Stimulated activated CD4-positive, alpha-beta T cell treated with anti-CD3 and anti-CD28 coated beads, TNF-alpha, amount 100 ng/mL, for 1 hour (primary cell): ENCODE measurements at regions not wholly inside any gene's neighbourhood (a gene's known extent, or its start where the extent isn't known, plus 50 kb on each side); places are given as distances from the start of the nearest gene placed in this dataset.

ENCODE experiments used
- DNase-seq, 3 donors: peaks; one replicate each; pipeline ENCODE4 v3.0.0-alpha.2; 2020; ENCODE audit warnings: low read depth in 3 of 3, low spot score in 1 of 3

DNA sequence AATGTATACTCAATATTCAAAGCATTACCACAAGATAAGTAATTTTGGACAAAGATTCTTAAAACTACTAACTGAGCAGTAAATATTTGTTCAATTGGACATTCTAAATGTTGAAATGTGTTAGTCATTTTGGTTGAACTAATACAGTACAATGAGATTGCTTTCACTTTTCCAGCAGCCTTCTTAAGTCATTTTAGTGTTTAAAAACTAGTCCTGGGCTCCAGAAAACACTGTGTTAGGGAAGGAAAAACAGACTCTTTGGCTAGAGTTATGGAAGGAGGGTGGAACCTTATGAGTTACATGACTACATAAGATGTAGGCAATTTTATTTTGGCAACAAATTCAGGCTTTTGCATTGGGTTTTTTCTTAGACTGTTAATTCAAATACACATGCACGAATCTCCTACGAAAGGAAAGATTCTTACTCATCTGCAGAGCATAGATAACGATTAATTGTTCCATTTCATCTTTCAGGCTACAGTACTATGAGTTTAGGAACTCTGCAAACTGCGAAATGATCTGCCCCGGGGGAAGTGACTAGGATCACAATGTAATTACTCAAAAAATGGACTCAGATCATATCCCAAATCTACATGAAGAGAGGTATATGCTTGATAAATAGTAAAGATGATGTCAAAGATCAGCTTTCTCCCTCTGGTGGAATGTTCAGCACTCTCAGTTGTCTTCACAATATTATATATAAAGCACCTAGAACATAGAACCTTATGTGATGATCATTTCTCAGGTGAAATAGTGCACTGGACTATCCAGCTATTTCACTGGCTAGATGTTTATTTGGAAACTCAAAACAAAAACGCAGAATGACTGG lies 492.8 kb upstream of the MDFIC2 start:
- DNase-seq = no peak

DNA sequence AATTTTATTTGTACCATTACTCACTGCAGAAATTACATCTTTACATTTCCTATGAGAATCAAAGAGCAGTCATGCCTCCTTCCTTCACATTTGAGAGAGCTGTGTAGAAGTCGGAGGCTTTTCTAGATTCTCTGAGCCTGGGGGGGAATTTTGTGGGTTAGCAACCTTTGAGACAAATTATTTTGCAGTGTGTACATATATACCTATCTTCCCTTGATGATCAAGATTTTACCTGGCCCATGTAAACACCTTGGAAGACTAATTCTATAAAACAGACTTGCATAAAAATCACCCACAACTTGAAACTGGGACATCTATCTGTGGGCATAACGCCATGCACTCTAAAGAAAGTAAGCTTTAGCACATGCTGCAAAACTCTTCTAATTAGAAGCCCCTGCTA lies 491.5 kb upstream of the MDFIC2 start:
- DNase-seq = no peak

DNA sequence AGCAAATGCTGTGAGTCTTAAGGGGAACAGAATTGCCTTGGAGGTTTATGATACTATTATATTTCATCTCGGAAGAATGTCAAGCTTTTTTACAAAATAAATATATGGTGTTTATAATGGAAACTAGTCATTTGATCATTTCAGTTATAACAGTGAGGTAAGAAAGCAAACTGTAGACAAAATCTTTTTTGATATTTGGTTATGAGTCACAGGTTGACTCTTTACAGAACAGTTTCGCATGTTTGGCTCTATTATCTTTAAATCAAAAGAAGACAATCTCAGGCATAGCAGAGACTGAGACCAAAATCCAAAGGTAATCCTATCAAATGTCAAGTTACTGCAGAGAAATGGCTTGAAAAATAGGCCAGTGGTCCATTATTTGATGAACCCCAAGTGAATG lies 490.9 kb upstream of the MDFIC2 start:
- no peak for DNase-seq

- no peak for DNase-seq
Measured at GRCh38 chr3:70800951-70801350, 488.5 kb upstream of the MDFIC2 start.

- DNase-seq = no peak
Measured at GRCh38 chr3:70789878-70790277, 477.4 kb upstream of the MDFIC2 start.

DNA sequence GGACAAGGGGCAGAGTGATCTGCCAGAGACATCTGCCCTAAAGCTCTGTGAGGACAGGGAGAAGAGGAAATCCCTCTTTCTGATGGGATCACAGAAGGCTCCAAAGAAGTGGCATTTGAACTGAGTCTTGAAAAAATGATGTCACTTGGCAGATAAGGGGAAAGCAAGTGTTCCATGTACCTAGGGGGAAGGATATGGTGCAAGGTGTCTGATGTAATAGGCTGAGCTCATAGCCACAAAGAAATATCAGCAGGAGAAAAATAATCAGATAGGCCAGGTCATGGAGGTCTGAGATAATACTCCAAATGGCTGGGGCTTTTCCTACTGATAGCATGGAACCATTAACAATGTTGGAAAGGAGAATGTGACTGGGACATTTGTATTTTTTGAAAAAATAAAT lies 468.4 kb upstream of the MDFIC2 start:
- DNase-seq = no peak

DNA sequence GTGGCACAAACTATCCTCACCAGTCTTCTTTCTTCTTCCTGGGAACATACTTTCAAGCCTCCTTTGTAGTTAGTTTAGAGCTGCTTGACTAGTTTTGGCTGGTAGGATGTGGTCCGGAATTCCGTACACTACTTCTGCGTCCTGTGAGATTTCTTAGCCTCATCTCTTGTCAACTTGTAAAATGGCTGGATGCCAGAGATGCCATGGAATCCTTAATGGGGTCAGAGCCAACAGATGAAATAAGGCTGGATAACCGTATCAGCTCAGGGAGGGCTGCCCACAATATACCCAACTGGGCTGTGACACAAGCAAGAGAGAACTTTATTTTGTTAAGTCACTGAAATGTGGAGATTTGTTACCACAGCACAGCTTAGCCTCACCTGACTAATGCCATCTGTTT lies 466.9 kb upstream of the MDFIC2 start:
- DNase-seq = no peak

- DNase-seq = no peak
Measured at GRCh38 chr3:70776081-70776480, 463.6 kb upstream of the MDFIC2 start.

DNA sequence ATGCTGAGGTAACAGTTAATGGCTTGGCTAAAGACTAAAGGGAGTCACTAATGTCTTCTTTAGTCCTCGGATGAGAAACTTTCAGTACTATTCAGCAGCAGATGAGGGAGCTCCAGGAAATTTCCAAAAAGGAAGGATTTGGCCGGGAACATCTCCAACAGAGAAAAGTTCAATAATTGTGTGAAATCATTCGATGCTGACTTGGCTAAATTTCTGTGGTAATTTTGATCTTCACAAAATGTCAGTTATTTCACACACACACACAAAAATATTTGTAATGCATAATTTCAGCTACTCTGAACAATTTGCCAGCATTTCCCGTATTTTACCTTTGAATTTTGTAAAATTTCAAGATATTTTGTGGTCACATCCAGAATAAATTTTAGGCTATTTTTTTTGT lies 462.8 kb upstream of the MDFIC2 start:
- no peak for DNase-seq

GRCh38 chr3:70774641-70775040 lies 462.2 kb upstream of the MDFIC2 start:
- DNase-seq = no peak

DNA sequence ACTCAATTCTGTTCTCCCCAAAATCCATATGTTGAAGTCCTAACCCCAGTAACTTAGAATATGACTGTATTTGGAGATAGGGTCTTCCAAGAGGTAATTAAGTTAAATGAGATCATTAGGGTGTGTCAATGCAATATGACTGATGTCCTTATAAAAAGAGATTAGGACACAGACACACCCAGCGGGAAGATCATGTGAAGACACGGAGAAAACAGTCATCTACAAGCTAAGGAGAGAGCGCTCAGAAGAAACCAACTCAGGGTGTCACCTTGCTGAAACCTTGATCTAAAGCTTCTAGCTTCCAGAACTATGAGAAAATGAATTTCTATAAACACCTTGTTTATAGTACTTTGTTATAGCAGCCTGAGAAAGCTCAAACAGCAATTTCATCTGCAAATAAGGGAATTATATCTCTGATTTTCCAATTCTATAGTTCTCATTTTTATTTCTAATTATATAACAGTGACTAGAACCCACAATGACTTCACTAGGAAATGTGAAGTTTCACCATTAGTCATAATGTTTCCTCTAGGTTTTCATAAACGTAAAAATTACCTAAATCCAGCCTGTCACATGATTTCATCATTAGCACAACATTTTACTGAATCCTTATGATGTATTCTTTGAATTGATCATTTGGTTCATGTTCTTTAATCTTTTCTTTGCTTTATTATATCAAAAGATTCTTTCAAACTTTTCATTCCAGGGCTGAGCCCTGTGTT lies 459.1 kb upstream of the MDFIC2 start:
- no peak for DNase-seq

DNA sequence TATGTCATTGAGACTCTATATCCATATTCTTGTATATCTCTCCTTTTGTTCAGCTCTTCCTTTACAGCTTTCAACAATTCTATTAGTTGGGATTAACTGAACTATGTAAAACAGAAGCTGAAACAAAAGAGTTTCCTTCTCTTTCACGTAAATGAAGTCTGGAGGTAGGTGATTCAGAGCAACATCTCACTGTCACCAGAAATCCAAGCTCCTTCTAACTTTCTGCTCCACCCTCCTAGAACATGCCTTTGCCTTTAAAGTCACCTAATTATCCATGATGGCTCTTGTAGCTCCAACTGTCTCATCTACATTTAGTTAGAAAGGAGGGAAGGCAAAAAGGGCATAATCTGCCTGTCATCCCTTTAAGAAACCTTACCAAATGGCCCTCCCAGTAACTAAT lies 458.2 kb upstream of the MDFIC2 start:
- no peak for DNase-seq

DNA sequence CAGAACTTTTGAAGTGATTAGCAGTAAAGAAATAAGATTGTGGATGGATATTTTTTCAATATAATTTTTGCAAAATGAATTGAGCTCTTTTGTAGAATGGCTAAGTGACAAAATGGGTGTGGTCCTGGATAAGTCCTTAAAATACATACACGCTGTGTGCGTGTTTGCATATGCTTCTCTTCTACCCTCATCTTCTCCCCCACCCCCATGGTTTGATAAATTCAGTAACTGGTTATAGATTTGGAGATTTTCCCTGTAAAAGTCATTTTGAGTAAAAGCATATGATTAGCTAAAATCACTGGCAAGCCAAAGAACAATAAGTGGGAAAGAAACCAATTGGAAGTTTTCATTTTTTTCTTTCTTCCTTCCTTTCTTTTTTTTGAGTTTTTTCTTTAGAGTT lies 453.9 kb upstream of the MDFIC2 start:
- no peak for DNase-seq

DNA sequence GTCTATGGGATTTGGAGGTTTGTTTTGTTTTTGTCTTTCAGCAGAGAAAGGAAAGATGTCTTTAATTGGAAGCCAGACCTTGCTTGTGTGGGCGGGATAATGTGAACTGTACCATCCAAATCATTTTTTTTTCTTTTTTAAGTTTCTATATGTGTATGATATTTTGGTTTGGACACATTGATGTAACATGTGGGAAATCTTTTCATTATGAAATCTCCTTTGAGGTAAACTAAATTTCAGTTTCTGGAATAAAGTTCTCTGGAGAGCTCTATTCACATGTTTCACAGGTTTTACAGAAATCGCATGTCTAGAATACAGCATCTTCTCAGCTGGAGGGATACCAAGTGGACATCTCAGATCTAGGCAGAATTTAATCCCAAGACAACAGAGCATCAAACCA lies 451.5 kb upstream of the MDFIC2 start:
- no peak for DNase-seq

DNA sequence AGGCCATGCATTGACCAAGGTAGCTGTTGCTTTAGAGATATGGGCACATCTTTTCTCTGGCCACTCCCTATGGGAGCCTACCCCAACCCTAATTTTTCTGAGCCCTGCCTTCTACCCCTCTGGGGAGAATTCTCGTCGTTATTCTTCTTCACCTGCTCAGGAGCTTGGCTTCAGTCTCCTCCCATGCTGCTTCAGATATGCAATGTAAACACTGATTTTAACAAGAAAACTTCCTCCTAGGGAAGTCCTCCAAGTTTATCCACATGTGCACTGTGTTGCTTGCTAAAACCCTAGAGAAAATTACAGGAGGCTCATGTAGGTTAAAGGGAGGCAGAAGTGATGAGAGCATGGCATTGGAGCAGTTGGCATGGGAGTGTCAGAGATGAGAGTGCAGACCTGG lies 445.2 kb upstream of the MDFIC2 start:
- DNase-seq = no peak

DNA sequence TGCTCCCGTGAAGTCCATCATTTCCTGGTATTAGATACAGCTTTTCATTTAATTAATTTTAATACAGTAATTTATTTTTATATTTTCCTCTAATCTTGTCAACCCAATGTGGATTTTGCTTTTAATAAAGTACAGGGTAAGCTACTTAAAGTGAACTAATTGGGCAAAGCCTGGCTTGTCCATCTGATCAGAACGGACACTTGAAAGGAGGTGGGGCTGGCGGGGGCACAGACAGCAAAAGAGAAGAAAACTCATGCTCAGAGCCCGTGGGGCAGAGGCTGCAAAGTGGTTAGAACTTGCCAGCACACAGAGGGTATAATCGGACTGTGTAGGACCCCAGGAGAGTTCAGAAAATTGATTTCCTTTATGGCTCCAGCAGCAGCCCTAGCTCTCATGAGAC lies 443.1 kb upstream of the MDFIC2 start:
- DNase-seq = no peak

DNA sequence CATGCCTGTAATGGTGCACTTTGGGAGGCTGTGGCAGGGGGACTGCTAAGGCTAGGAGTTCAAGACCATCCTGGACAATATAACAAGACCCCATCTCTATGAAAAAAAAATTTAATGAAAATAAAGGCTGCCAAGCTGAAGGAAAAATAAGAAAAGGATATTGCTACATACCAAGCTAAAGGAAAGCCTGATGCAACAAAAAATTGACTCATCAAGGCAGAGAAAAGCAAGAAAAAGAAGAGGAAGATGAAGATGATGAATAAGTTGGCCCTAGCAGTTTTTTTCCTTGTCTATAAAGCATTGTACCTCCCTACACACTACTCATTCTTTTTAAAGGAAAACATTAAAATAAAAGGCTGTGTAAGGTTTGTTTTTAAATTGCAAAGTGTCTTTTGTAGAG lies 441.9 kb upstream of the MDFIC2 start:
- DNase-seq = no peak

- DNase-seq = no peak
Measured at GRCh38 chr3:70753572-70753971, 441.1 kb upstream of the MDFIC2 start.

- DNase-seq = no peak
Measured at GRCh38 chr3:70752051-70752450, 439.6 kb upstream of the MDFIC2 start.

DNA sequence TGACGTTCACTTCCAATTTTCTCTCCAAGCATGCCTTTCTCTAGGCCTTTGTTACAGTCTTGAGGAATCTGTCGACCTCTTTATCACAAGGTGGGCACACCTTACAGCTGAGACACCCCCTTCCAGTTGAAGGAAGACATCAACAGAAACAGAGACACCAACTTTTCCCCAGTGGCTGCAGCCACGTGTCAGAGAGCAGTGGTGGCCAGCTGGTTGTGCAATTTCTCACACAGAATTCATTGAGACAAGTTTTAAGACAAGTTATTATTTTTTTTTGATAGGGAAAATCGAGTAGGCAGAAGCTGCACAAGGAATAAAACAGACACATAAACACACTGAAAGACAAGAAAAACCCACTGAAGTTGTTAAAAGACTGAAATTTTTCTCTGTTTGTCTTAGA lies 436.7 kb upstream of the MDFIC2 start:
- no peak for DNase-seq

- DNase-seq = no peak
Measured at GRCh38 chr3:70748593-70748992, 436.2 kb upstream of the MDFIC2 start.

DNA sequence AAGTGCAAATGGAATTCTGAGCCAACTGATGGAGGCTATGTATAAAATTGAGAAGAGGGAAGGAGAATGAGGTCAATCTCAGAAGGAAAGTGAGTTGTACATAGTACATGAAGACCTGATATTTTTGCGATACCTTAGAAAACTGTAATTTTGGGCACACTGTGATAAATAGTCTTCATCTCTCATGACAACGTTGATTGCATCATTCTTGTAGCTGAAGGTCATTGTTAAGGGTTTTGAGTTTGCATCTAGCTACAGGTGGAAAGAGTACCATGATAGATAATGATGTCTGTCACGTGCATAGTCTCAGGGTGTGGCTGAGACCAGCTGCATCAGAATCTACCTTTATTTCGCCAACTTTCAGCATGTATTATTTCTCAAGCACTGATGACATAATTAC lies 435.4 kb upstream of the MDFIC2 start:
- DNase-seq = no peak

GRCh38 chr3:70744536-70744935 lies 432.1 kb upstream of the MDFIC2 start:
- DNase-seq = no peak
